ENCODE measurements at regions not wholly inside any gene's neighbourhood (a gene's known extent, or its start where the extent isn't known, plus 50 kb on each side); places are given as distances from the start of the nearest gene placed in this dataset.
A peak's percentile ranks its signal among the peaks of the same experiment; 100 is the strongest.

GRCh38 chr12:87274594-87275245, 754.5 kb downstream of the C12orf50 start:
- TF ChIP-seq CTCF (IDR thresholded peaks at IDR 0.05) (peak in 2 of 4 experiments; percentile 18 to 25), POLR2AphosphoS5 (IDR thresholded peaks at IDR 0.05) (no peak), POLR2A (IDR thresholded peaks at IDR 0.05) (no peak)

Data from prostate gland (tissue), 2 donors.